HG02938 (cell line): ENCODE measurements at regions not wholly inside any gene's neighbourhood (a gene's known extent, or its start where the extent isn't known, plus 50 kb on each side); places are given as distances from the start of the nearest gene placed in this dataset.
A peak's percentile ranks its signal among the peaks of the same experiment; 100 is the strongest.
"Not testable (repeated sequence)": the region's sequence is repeated elsewhere in the genome, so short reads cannot be mapped to it uniquely, and the experiment has no call there.

Experiments
- ATAC-seq: cut with Tn5 transposase; IDR thresholded peaks from one replicate; pipeline ENCODE4 v1.9.1; 2021; ENCODE audit warnings: mild to moderate bottlenecking, moderate library complexity; ENCODE audit not compliant: unreplicated experiment

DNA sequence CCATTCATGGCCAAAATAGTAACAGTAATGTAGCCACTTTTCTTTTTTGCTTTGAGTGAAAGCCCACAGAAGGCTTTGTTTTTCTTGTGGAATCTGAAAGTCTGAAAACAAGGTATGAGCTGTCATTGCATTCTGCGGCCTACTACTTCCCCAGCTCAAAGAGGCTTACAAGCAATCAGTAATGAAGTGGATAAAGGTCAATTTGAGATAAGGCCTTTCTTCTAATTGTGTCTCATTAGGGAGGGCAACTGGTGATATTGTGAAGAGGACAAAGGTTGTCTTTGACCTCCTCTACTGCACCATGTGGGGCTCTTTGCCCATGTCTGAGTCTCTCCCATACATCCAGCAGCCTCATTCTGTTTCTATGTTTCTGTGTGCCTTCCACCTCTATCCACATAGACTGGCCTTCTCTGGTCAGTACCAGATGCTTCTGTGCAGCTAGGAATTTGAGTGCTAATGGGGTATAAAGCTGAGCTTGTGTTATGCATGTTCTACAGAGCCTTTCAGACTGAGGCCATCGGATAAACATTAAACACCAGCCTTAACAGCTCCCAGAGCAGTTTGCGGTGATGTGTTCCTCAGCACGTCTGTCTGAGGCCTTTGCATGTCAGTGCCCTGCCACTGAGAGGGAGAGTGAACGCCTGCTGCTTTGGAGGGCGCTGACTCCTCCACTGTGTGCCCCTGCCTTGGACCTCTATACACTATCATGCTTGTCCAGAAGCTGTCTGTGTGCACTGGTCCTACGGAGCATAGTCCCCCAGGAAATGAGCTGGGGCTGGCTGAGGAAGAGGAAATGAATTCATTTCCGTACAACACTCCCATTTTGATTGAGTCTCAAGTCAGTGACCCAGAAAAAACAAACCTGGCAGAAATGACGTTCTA is 80.2 kb downstream of the SH2D1A start:
- ATAC-seq = no peak

DNA sequence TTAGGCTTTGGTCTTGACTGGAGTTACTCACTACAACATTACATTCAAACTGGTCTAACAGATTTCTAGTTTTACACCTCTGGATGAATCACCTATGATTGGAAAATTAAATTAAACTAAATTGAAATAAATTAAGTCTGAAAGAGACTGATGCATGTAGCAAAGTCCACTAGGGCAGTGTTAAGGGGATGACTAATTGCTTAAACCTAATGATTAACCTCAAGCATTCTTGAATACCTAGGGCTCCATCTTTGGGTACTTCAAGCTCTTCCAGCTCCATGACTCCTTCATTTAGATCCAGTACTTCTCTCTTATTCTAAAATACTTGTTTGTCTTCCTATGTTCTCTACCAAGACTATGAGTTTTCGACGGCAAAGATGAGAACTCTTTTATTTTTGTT is 86.8 kb downstream of the SH2D1A start:
- no peak for ATAC-seq

DNA sequence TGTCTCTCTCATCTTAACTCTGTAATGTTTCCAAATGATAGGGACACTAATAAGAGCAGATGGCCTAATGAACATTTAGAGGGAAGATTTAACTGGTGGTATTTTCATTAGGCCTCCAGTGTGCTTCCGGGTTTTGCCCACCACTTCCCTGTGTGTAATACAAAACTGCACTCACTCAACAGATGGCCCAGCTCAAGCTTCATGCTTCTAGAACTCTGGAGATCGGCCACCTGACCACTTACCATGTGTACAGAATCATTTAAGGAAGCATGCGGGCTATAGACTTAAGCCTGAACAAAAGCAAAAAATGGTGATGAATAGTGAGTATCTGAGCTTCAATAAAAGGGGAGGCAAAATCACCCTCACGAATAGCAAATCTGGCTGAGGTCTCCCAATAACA is 89.3 kb downstream of the SH2D1A start:
- ATAC-seq = no peak

DNA sequence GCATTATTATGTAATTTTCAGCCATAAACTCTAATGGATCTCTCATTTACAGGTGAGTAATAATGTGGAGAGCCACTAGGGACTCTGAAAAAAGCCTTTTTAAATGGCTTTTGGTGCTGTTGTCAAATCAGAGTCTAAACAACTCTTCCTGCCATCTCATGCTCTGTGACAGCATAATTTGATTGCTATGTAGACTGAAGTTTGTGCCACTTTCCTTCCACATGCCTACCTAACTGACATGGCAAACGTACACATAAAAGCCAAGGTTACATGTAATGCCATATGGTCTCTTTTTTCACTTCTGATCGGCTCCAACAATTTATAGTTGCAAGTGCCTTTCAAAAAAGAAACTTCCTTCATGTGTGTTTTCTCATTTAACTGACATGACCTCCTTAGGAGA is 94.3 kb downstream of the SH2D1A start:
- ATAC-seq = no peak

DNA sequence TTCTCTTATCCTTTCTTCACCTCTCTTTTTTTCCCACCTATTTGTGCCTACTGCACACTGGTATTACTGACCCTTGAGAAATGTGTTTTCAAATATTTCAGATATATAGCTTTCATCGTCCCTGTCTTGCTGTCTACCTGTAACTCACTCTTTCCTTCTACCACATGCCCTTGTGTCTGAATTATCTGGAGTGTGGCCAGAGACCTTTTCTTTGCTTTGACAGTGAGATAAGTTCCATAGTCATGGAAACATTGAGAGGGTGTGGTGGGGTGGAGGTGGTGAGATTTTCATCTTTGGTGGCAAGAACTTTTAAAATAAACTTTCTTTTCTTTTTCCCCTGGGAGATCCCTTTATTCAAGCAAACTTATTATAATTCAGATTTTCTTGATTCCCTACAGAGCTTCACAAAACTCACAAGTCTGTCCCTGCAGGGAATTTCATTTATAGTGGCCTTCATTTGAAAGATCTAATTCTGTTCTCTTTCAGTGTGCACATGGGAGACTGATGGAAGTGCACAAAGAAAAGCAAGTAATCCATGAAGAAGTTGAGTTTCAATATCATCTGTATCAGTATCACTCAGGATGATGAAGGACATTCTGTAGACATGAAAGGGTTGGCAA is 95.7 kb downstream of the SH2D1A start:
- ATAC-seq = no peak

DNA sequence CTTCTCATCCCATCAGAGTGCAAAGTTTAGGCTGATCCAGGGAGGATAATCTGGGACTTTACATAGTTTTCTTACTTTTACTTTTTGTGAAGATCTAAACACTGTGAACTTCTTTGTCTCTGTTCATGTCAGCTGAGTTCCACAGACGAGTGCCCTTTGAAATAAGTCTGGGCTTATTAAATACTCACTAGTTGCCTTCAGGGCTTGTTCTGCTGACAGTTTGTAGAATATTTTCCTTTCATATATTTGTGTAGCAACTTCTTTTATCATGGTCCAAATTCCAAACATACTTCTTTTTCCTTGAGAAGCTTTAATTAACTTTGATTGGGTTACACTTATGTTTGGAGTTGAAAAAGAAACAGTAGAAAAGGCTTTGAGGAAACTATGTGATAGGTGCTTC is 109.6 kb downstream of the SH2D1A start:
- ATAC-seq = no peak

DNA sequence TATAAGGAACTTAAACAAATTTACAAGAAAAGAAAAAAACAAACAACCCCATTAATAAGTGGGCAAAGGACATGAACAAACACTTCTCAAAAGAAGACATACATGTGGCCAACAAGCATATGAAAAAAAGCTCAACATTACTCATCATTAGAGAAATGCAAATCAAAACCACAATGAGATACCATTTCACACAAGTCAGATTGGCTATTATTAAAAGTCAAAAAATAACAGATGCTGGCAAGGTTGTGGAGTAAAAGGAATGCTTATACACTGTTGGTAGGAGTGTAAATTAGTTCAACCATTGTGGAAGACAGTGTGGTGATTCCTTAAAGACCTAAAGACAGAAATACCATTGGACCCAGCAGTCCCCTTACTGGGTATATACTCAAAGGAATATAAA is 113.5 kb downstream of the SH2D1A start:
- ATAC-seq = not testable (repeated sequence)

DNA sequence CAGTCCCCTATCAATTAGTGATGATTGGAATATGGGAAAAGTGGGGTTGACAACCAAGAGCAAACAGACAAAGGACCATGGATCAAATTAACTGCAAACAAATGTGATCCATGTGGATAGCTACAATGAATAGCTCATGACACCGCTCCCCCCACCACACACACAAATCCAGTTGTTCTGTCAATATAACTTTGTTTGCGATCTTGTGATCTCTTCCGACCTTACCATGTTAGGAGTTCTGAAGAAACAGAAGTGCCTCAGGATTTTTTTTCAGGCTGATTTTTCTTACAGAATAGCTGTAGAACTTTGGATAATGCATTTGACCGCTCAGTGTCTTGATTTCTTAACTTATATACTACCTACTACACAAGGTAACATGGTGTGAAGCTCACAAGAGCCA is 116.6 kb downstream of the SH2D1A start:
- ATAC-seq = no peak

DNA sequence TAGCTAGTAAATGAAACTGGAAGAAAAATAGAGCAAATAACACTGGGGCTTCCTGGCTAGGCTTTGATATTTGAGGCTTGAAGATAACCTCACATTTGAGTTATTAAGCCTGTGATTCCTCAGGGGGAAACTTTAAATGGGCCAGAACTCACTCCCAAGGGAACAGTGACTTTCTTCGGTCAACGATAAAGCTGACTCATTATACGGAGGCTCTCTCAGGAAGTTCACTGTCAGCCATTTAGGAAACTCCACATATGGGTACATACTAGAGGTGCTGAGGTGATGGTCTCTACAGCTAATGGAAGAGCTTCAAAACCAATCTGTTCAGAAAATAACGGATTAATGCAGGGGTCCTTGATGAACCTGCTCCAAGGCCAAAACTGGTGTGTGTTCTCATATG is 120.8 kb downstream of the SH2D1A start:
- ATAC-seq = no peak

DNA sequence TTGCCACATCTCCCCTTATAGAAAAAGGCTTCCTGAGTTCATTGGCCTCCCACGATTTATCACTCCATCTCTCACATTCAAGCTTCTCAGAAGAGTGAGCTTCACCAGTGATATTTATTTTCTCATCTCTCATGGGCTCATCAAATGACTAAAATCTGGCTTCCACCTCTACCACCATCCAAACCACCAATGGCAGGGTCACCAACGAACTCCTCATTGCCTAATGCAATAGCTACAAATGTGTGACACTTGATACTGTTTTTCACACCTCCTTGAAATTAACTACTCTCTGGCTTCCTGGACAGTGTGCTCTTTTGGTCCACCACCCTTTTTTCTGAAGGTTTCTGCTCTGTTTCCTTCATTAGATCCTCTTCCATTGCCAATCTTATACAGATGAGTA is 129.0 kb downstream of the SH2D1A start:
- no peak for ATAC-seq

DNA sequence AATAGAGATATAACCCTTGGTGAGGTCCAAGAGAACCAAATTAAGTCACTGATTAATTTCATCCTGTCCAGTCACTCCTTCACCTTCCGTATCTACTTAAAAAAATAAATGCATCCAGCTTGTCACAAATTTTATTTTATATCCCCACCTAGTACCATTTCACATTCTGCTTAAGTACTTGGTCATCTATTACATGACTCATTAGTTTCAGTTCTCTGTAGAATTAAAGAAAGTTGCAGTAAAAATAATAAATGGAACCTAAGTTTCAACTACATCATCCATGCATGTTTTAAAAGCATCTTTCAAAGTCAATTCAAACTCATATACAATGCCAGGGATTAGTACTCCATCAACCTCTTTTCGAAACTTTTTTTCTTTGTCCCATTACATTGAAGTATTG is 130.2 kb downstream of the SH2D1A start:
- ATAC-seq = peak; percentile 76

DNA sequence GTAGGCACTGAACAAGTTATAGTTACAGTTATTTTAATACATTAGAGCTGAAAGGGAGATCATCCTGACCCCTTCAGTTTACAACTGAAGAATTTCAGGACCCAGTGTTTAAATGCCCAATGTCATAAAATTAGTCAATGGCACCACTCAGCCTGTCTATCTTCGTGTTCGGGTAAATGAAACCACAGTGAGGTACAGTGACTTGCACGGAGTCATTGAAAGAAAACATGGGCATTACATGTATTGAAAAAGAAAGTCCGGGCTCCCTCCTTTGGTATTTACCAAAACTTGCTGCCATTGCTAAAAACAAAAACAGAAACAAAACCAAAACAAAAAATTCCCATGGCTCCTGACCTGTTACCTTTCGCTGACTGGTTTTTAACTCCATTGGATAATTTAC is 131.7 kb downstream of the SH2D1A start:
- no peak for ATAC-seq

DNA sequence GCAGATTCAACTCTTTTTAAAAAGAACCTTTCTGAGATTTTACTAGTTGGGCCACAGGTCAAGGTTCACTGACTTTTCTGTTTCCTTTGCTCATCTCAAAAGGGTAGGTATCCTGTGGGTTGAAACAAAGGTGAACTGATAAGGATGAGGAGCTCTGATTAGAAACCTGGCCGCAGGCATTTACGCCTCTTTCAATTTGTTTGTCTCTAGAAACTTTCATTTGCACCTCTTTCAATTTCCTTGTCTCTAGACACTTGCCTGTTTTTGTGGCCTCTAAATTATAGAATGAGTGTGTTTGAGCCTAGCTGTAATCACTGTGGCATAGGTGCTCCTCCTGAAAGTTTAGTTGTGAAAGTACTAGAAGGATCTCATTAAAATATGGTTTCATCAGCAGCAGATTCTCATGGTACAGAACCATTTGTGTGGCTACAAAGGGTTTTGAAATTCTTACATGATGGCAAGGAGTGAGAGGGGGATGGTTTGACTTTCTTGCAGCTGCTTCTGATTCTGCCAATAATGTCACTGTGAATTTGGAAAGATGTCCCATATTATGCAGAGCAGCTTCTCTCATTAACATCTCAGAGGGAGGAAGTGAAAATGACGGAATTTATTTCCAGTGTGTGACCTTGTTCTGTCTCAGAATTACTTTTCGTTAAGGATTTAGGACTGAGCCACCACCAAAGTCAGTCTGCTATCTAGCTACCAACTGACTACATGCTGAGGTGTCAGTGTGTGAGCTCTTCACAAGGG is 142.2 kb downstream of the SH2D1A start:
- peak; percentile 87 for ATAC-seq

DNA sequence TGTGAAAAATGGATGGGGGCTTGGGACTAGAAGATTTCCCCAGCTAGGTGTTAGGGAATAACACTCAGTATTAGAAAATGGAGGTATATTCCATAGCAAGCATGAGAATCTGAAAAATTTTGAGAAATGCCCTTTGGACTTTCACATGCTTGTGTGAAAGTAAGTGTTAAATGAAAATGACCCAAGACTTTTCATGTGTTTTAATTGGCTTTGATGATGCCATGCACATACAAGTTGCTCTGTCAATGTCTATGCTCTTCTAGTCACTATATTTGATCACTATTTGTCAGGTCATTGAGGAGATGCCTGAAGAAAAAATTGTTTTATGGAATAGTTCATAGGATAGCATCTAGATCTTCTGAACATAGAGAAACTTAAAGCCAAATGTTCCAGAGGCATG is 147.6 kb downstream of the SH2D1A start:
- no peak for ATAC-seq

DNA sequence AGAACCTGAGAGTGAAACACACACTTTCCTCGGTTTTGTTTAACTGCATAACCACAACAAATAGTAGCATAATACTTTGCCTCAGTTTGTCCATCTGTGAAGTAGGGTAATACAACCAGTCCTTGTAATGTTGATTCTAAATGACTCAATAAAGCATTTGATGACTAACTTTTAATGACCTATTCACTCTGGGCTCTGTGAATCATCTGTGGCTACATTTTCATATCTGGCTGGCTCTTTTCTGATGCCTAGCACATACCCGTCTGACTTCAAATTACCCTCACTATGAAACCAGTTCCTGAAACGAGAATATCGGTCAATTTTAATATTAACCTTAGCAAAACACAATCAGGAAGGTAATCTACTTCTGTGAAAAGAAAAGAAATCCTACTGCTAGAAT is 151.0 kb downstream of the SH2D1A start:
- no peak for ATAC-seq

DNA sequence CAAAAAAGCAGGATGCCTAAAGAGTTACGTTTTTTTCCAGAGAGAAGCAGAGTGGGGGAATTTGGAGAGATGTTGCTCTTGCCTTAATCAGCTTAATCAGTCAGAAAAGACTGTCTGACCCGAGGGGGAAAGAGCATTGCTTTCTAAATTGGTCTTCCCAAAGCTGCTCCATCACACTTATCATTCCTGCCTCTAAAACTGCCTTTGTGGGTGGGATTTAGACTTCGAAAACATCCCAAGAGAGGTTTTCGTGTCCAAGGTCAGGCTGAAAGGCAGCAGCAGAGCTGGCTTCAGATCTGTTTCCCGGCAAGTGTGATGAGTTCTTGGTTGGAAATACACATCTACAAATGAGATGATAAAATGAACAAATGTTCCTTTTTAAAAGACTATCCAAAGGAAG is 155.2 kb downstream of the SH2D1A start:
- ATAC-seq = no peak

DNA sequence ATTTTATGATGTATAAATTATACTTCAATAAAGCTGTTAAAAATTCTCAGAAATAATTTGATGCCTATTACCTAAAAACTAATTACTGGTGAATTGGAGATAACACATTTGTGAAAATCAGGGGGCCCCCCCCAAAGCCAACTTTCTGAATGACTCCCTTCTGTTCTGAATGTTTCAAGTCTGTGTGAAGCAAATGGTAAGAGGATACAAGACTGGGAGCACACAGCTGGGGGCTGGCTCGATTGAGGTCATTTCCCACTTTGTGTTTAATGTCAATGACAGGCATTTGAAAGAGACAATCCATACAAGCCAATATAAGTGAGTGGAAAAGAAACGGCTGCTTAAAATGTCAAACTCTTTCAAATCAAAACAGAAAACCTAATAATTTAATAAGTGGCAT is 155.8 kb downstream of the SH2D1A start:
- no peak for ATAC-seq

DNA sequence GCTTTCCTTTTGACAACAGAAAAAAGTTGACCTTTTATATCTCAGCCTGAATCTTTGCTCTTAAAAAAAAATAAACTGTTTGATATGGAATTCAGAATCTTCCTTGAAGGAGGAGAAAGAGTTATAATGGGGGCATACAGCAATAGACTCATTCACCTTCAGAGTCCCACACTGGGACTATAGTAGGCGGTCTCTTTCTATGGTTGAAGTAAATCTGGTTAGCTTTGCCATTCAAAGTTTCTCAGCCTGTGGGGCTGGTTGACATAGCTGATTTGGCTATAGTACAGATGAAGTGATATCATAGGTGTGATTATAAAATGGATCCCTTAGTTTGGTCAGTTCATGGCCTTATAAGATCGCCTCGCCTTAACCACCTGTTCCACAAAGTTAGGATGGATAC is 156.2 kb downstream of the SH2D1A start:
- no peak for ATAC-seq

DNA sequence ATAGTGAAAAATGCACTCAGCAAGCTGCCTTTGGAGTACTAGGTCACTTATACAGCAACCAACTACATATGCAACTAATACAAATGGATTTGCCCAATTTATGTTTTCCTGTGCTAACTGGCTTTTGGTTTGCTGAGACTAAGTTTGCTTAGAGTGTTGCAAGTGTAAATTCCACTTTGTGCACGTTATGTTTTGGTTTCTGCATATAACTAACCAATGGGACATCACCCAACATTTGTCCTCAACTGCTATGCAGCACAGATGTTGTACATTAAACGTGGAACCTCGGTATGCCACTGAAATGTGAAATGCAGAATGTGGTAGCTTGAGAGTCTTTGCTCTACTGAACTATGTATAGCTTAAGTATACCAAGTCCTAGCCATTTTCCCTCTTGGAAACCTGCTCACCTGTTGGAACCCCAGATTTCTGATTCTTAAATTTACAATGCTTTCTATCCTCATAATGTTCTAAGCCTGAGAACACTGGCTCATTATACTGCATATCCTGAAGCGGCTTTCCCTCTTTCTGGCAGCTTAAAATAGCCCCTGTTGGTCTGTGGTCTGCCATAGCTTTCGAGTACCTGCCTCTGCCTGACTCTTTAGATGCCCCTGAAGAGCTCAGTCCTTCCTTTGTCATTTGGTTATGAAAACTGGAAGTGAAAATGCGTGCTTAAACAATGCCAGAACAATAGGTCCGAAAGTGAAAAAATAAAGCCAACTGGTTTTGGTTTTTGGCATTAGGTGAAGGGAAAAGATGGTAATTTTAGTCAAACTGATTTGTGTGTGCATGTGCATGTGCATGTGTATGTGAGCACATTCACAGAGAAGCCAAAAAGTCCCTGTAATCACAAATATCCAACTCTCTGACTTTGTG is 158.0 kb downstream of the SH2D1A start:
- peak; percentile 76 for ATAC-seq

DNA sequence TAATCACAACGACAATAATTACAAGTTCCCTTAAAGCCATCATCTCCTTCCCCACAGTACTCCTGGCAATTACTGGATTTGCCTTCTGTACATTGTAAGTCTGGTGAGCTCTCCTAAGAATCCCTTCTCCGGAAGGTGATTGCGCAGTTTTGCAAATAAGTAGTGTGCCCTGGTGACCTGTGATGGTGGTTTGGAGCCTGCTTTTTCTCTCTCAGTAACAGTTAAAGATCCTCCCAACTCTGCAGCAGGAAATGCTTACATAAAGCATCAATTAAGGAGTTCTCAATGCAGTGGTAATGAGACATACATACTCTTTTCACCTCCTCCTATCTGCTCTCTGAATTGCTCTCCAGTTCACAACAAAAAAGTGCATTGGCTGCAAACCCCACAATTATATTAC is 159.7 kb downstream of the SH2D1A start:
- ATAC-seq = no peak

DNA sequence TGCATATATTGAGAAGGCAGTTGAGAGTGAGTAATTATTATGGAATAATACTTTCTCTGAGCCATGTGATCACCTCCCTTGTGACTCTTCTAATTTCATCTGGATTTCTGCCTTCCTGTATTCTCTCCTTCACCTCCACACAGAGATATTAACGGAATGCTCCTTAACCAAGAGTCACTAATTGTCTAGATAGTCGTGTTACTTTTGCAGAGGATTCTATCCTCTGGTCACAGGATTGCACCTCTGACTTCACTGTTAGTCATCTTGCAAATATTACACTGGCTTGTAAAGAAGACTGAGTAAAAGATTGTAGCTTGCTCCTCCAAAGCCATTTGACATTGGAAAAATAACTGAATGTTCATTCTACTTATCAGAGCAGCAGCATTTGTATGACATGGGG is 160.9 kb downstream of the SH2D1A start:
- no peak for ATAC-seq
